ENCODE measurements at regions not wholly inside any gene's neighbourhood (a gene's known extent, or its start where the extent isn't known, plus 50 kb on each side); places are given as distances from the start of the nearest gene placed in this dataset.

GRCh38 chr3:159775372-159775961, 213.2 kb upstream of the IL12A start (continued):
- peak; percentile 37 for TF ChIP-seq ZXDB (tag by site-specific recombination; IDR thresholded peaks at IDR 0.05)
- TF ChIP-seq ZNF24 (tag by site-specific recombination; IDR thresholded peaks at IDR 0.05), result peak; percentile 51; the same call in 1 of the 2 replicates
- no peak for TF ChIP-seq ZNF768 (tag by site-specific recombination; IDR thresholded peaks at IDR 0.05)
- no peak for TF ChIP-seq ZBTB6 (tag by site-specific recombination; IDR thresholded peaks at IDR 0.05)
- no peak for TF ChIP-seq ZNF311 (tag by site-specific recombination; IDR thresholded peaks at IDR 0.05; ENCODE audit: borderline replicate concordance)
- TF ChIP-seq ZFP69B (tag by site-specific recombination; IDR thresholded peaks at IDR 0.05), result no peak
- no peak for TF ChIP-seq ZNF292 (tag by site-specific recombination; IDR thresholded peaks at IDR 0.05; ENCODE audit: borderline replicate concordance, low read depth)
- TF ChIP-seq MZF1 (tag by site-specific recombination; IDR thresholded peaks at IDR 0.05; ENCODE audit: borderline replicate concordance), result no peak
- 0 out of 2 replicates have a peak, but pooled peaks have one; percentile 21 for TF ChIP-seq ZSCAN30 (tag by site-specific recombination; IDR thresholded peaks at IDR 0.05)

- peaks cover 21% of the 10 kb centered on the region for H3K4me1 ChIP-seq (ENCODE audit: control insufficient read depth, insufficient read depth, low read length)
- POLR2A ChIA-PET, result no interaction called here
- TF ChIP-seq ZNF350 (tag by site-specific recombination; IDR thresholded peaks at IDR 0.05), result no peak
- no peak for TF ChIP-seq ZNF792 (tag by site-specific recombination; IDR thresholded peaks at IDR 0.05)
- no peak for TF ChIP-seq ZBTB48 (tag by site-specific recombination; IDR thresholded peaks at IDR 0.05)
- no peak for TF ChIP-seq ZNF580 (tag by site-specific recombination; IDR thresholded peaks at IDR 0.05)
- no peak for TF ChIP-seq ZBTB44 (tag by site-specific recombination; IDR thresholded peaks at IDR 0.05)
- TF ChIP-seq SCRT2 (tag by site-specific recombination; IDR thresholded peaks at IDR 0.05), result no peak
- no peak for TF ChIP-seq ZFHX2 (tag by site-specific recombination; conservative IDR thresholded peaks at IDR 0.05)
- no peak for TF ChIP-seq ZNF704 (tag by site-specific recombination; IDR thresholded peaks at IDR 0.05)
- TF ChIP-seq ZNF623 (tag by site-specific recombination; IDR thresholded peaks at IDR 0.05), result no peak
- no peak for TF ChIP-seq KLF7 (tag by site-specific recombination; IDR thresholded peaks at IDR 0.05; ENCODE audit: borderline replicate concordance)
- no peak for TF ChIP-seq TRIM28 (IDR thresholded peaks at IDR 0.05; ENCODE audit: borderline replicate concordance, low read length)
- peaks cover 0 to 4% of the 10 kb centered on the region in 2 experiments; a peak in 1 of 3 replicates for H3K36me3 ChIP-seq (ENCODE audit: control insufficient read depth in 2 of 2, insufficient read depth in 1 of 2, low read length in 2 of 2)
- H3K4me3 ChIP-seq (ENCODE audit: low read depth, low read length), result no peak overlapping the region
- H3K9me3 ChIP-seq (ENCODE audit: control insufficient read depth, insufficient read depth, low read depth, low read length), result no peaks in the 10 kb centered on the region
- no peak overlapping the region for H3K27ac ChIP-seq (ENCODE audit: extremely low read depth, low read depth, low read length)
- CTCF ChIA-PET, result interaction anchor here (0.9 to 1.7 kb wide), 4 partner anchors 9 to 29 kb away, joined by 3 to 5 read pairs (median 4); no protein-coding TSS in a partner anchor
Observed at GRCh38 chr3:159776779-159777178, 211.9 kb upstream of the IL12A start.

- ChIA-PET CTCF (no interaction called here), POLR2A (no interaction called here)
- peaks cover 39% of the 10 kb centered on the region for H3K4me1 ChIP-seq (ENCODE audit: control insufficient read depth, insufficient read depth, low read length)
- H3K36me3 ChIP-seq (ENCODE audit: control insufficient read depth in 2 of 2, insufficient read depth in 1 of 2, low read length in 2 of 2), result peaks cover 0 to 4% of the 10 kb centered on the region in 2 experiments; a peak in 1 of 3 replicates
- no peak overlapping the region for H3K27ac ChIP-seq (ENCODE audit: extremely low read depth, low read depth, low read length)
- no peak for TF ChIP-seq HOXD13 (CRISPR knock-in tag; IDR thresholded peaks at IDR 0.05; ENCODE audit: borderline replicate concordance)
- TF ChIP-seq ZNF10 (tag by site-specific recombination; IDR thresholded peaks at IDR 0.05), result no peak
- TF ChIP-seq OSR2 (tag by site-specific recombination; IDR thresholded peaks at IDR 0.05), result peak; percentile 36
- no peak for TF ChIP-seq ZNF501 (tag by site-specific recombination; IDR thresholded peaks at IDR 0.05)
- TF ChIP-seq ZNF600 (tag by site-specific recombination; IDR thresholded peaks at IDR 0.05), result peak; percentile 46; the same call in 1 of the 2 replicates
- H3K4me3 ChIP-seq (ENCODE audit: low read depth, low read length), result no peak overlapping the region
- no peaks in the 10 kb centered on the region for H3K9me3 ChIP-seq (ENCODE audit: control insufficient read depth, insufficient read depth, low read depth, low read length)
Observed at GRCh38 chr3:159779883-159780282, 208.8 kb upstream of the IL12A start.

Data from HEK293 (cell line).